CD4-positive, CD25-positive, alpha-beta regulatory T cell (primary cell): ENCODE measurements at regions not wholly inside any gene's neighbourhood (a gene's known extent, or its start where the extent isn't known, plus 50 kb on each side); places are given as distances from the start of the nearest gene placed in this dataset.

Source experiments
- ATAC-seq, 2 donors: fragments of 150-1000 bp; cut with Tn5 transposase; one replicate each; pipeline ENCODE4 v1.10.0; 2021; ENCODE audit warnings: low read depth in 2 of 2, moderate number of reproducible peaks in 2 of 2, moderate library complexity in 1 of 2
- DNase-seq, 3 donors: peaks; one replicate each; pipeline versions ENCODE4 v3.0.0 to v3.0.0-alpha.2; 2012 to 2022; ENCODE audit warnings: mixed read lengths in 1 of 3
- H3K27ac ChIP-seq: one replicate; pipeline ENCODE4 v1.7.0; 2013; ENCODE audit warnings: mild to moderate bottlenecking, low read length; ENCODE audit not compliant: insufficient read depth, poor library complexity, severe bottlenecking
- H3K27me3 ChIP-seq: one replicate; pipeline ENCODE4 v1.7.0; 2013; ENCODE audit warnings: low read length; ENCODE audit not compliant: control insufficient read depth, insufficient read depth
- H3K36me3 ChIP-seq: one replicate; pipeline ENCODE4 v1.7.0; 2013; ENCODE audit warnings: mild to moderate bottlenecking, low read length, moderate library complexity; ENCODE audit not compliant: control insufficient read depth, insufficient read depth
- H3K4me1 ChIP-seq: 2 replicates; pipeline ENCODE4 v1.7.0; 2013; ENCODE audit warnings: mild to moderate bottlenecking, low read length; ENCODE audit not compliant: insufficient read depth, control insufficient read depth, poor library complexity, severe bottlenecking
- H3K4me3 ChIP-seq: one replicate; pipeline ENCODE4 v1.7.0; 2013; ENCODE audit warnings: low read depth, mild to moderate bottlenecking, low read length, moderate library complexity
- H3K9me3 ChIP-seq, 2 experiments: 1 replicate in 1 of 2; 2 replicates in 1 of 2; pipeline ENCODE4 v1.7.0; 2013; ENCODE audit warnings: low read length in 2 of 2, mild to moderate bottlenecking in 1 of 2, moderate library complexity in 1 of 2; ENCODE audit not compliant: control insufficient read depth in 2 of 2
- H3K27ac Mint-ChIP-seq, 3 donors: one replicate each; pipeline ENCODE4 v1.8.0; 2020 to 2022; ENCODE audit warnings: mild to moderate bottlenecking in 3 of 3, mixed read lengths in 3 of 3, moderate library complexity in 2 of 3
- H3K27me3 Mint-ChIP-seq: one replicate; pipeline ENCODE4 v1.8.0; 2022; ENCODE audit warnings: mild to moderate bottlenecking, mixed read lengths
- H3K36me3 Mint-ChIP-seq: one replicate; pipeline ENCODE4 v1.8.0; 2020; ENCODE audit warnings: mixed read lengths
- H3K4me1 Mint-ChIP-seq, 4 donors: one replicate each; pipeline ENCODE4 v1.8.0; 2020 to 2022; ENCODE audit warnings: mixed read lengths in 4 of 4, mild to moderate bottlenecking in 1 of 4
- H3K4me3 Mint-ChIP-seq, 4 donors: one replicate each; pipeline ENCODE4 v1.8.0; 2020 to 2022; ENCODE audit warnings: mild to moderate bottlenecking in 4 of 4, mixed read lengths in 4 of 4, moderate library complexity in 3 of 4
- H3K9me3 Mint-ChIP-seq, 7 donors: one replicate each; pipeline ENCODE4 v1.8.0; 2020 to 2022; ENCODE audit warnings: mixed read lengths in 7 of 7, mild to moderate bottlenecking in 3 of 7, moderate library complexity in 2 of 7

- no peak for DNase-seq
- Mint-ChIP-seq H3K36me3 (no peaks in the 10 kb centered on the region), H3K9me3 (peaks cover 0 to 4% (median 0%) of the 10 kb centered on the region in 7 donors), H3K4me3 (no peak overlapping the region), H3K4me1 (no peaks in the 10 kb centered on the region), H3K27me3 (no peaks in the 10 kb centered on the region), H3K27ac (no peak overlapping the region)
- H3K4me3 ChIP-seq, result no peak overlapping the region
- H3K27me3 ChIP-seq, result no peaks in the 10 kb centered on the region
- H3K27ac ChIP-seq, result no peak overlapping the region
- no peaks in the 10 kb centered on the region for H3K9me3 ChIP-seq
- no peaks in the 10 kb centered on the region for H3K4me1 ChIP-seq
- no peak for ATAC-seq
- H3K36me3 ChIP-seq, result no peaks in the 10 kb centered on the region
These were observed 490.5 kb upstream of the SEMA6A start for GRCh38 chr5:117065161-117065560.

DNA sequence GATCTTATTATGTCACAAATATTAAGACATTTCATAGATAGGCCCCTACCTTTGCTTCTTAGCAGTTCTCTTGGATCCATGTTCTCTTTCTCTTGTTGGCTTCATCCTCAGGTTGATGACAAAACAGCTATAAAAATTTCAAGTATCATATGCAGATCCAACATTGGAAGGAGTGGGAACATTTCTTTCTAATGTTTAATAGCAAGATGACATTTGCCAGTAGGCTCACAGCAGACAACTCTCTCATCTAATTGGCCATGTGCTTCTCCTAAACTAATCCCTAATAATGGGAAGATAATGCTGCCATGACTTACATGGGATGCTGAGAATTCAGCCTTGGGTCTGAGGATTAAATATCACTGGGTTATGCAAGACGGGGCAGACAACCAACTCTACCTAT lies 485.5 kb upstream of the SEMA6A start:
- H3K36me3 Mint-ChIP-seq, result no peaks in the 10 kb centered on the region
- no peaks in the 10 kb centered on the region for H3K4me1 Mint-ChIP-seq
- H3K9me3 Mint-ChIP-seq, result peaks cover 0 to 2% (median 0%) of the 10 kb centered on the region in 7 donors
- H3K27ac Mint-ChIP-seq, result no peak overlapping the region
- ATAC-seq (no peak), DNase-seq (no peak)
- H3K27me3 ChIP-seq, result no peaks in the 10 kb centered on the region
- H3K4me3 Mint-ChIP-seq, result no peak overlapping the region
- no peaks in the 10 kb centered on the region for H3K9me3 ChIP-seq
- no peaks in the 10 kb centered on the region for H3K4me1 ChIP-seq
- no peak overlapping the region for H3K4me3 ChIP-seq
- H3K27ac ChIP-seq, result no peak overlapping the region
- no peaks in the 10 kb centered on the region for H3K36me3 ChIP-seq
- no peaks in the 10 kb centered on the region for H3K27me3 Mint-ChIP-seq

DNA sequence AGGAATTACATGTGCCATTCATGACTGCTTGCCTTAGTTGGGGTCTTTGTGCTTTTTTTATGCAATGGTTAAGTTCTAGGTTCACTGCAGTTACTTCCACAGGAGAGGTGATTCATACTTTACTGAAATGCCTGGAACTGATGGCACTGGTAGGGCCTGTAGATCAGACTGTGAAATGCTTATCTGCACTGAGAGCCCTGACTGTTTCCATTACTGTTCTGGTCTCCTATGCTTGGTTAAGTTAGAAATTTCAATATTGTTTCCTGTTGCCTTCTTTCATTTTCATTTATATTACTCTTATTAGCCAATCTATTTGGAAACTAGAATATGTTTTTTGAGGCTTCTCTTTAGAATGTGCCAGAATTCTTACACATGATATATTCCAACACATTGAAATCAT lies 484.1 kb upstream of the SEMA6A start:
- no peaks in the 10 kb centered on the region for H3K27me3 Mint-ChIP-seq
- no peaks in the 10 kb centered on the region for H3K4me1 Mint-ChIP-seq

DNA sequence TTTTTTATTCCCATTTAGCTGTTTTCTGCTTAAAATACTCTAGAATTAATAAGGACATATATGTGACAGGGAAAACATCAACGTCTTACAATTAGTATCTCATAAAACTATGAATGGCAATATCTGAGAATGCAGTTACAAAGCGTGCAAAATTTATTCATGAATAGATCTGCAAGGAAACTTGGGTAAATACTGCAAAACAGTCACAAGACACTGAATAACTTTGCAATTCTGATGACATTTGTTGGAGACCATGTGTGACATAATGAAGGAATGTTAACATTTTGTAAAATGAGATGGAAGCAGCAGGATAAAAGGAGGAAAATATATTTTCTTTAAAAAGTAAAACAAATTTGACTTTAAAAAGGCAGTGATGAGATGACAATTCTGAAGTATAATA lies 480.9 kb upstream of the SEMA6A start:
- H3K27me3 Mint-ChIP-seq, result no peaks in the 10 kb centered on the region
- Histone ChIP-seq H3K27ac (no peak overlapping the region), H3K4me3 (no peak overlapping the region), H3K4me1 (no peaks in the 10 kb centered on the region), H3K27me3 (no peaks in the 10 kb centered on the region), H3K36me3 (no peaks in the 10 kb centered on the region), H3K9me3 (no peaks in the 10 kb centered on the region)
- no peaks in the 10 kb centered on the region for H3K36me3 Mint-ChIP-seq
- DNase-seq, result no peak
- H3K4me1 Mint-ChIP-seq, result no peaks in the 10 kb centered on the region
- H3K9me3 Mint-ChIP-seq, result peaks cover 0 to 3% (median 0%) of the 10 kb centered on the region in 7 donors
- no peak overlapping the region for H3K27ac Mint-ChIP-seq
- no peak for ATAC-seq
- H3K4me3 Mint-ChIP-seq, result no peak overlapping the region

More for the DNA sequence above, 484.1 kb upstream of the SEMA6A start:
- Histone ChIP-seq H3K27ac (no peak overlapping the region), H3K27me3 (no peaks in the 10 kb centered on the region), H3K9me3 (no peaks in the 10 kb centered on the region), H3K36me3 (no peaks in the 10 kb centered on the region), H3K4me1 (no peaks in the 10 kb centered on the region), H3K4me3 (no peak overlapping the region)
- ATAC-seq, result no peak
- Mint-ChIP-seq H3K9me3 (peaks cover 0 to 2% (median 0%) of the 10 kb centered on the region in 7 donors), H3K27ac (no peak overlapping the region), H3K36me3 (no peaks in the 10 kb centered on the region), H3K4me3 (no peak overlapping the region)
- no peak for DNase-seq

- no peaks in the 10 kb centered on the region for H3K27me3 ChIP-seq
- H3K4me1 Mint-ChIP-seq, result no peaks in the 10 kb centered on the region
- no peaks in the 10 kb centered on the region for H3K36me3 Mint-ChIP-seq
- ATAC-seq (no peak), DNase-seq (no peak)
- no peaks in the 10 kb centered on the region for H3K4me1 ChIP-seq
- no peak overlapping the region for H3K4me3 Mint-ChIP-seq
- H3K36me3 ChIP-seq, result no peaks in the 10 kb centered on the region
- H3K9me3 Mint-ChIP-seq, result peaks cover 0 to 7% (median 0%) of the 10 kb centered on the region in 7 donors
- no peaks in the 10 kb centered on the region for H3K27me3 Mint-ChIP-seq
- H3K27ac ChIP-seq, result no peak overlapping the region
- H3K4me3 ChIP-seq, result no peak overlapping the region
- H3K9me3 ChIP-seq, result no peaks in the 10 kb centered on the region
- H3K27ac Mint-ChIP-seq, result no peak overlapping the region
These were observed 480.3 kb upstream of the SEMA6A start for GRCh38 chr5:117054911-117055310.

DNA sequence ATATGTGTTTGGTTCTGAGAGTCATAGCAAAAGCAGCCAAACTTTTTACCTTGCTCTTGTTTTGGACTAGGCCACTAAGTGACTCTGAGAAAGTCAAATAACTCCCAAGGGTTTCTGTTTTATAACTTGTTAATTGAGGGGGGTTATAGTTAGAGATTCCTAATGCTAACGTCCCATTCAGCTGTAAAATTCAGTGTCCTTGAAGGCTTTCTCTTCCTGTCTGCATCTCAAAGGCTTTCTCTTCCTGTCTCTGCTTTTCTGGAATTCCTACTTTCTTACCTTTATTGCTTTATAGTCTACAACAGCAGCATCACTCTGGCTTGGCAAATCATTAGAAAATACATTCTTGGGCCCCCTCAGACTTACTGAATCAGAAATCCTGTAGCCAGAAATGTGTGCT lies 479.5 kb upstream of the SEMA6A start:
- Histone ChIP-seq H3K36me3 (no peaks in the 10 kb centered on the region), H3K4me1 (no peaks in the 10 kb centered on the region), H3K9me3 (no peaks in the 10 kb centered on the region), H3K4me3 (no peak overlapping the region), H3K27me3 (no peaks in the 10 kb centered on the region), H3K27ac (no peak overlapping the region)
- DNase-seq (no peak), ATAC-seq (no peak)
- Mint-ChIP-seq H3K9me3 (peaks cover 0 to 7% (median 0%) of the 10 kb centered on the region in 7 donors), H3K27ac (no peak overlapping the region), H3K27me3 (no peaks in the 10 kb centered on the region), H3K4me3 (no peak overlapping the region), H3K36me3 (no peaks in the 10 kb centered on the region), H3K4me1 (no peaks in the 10 kb centered on the region)

DNA sequence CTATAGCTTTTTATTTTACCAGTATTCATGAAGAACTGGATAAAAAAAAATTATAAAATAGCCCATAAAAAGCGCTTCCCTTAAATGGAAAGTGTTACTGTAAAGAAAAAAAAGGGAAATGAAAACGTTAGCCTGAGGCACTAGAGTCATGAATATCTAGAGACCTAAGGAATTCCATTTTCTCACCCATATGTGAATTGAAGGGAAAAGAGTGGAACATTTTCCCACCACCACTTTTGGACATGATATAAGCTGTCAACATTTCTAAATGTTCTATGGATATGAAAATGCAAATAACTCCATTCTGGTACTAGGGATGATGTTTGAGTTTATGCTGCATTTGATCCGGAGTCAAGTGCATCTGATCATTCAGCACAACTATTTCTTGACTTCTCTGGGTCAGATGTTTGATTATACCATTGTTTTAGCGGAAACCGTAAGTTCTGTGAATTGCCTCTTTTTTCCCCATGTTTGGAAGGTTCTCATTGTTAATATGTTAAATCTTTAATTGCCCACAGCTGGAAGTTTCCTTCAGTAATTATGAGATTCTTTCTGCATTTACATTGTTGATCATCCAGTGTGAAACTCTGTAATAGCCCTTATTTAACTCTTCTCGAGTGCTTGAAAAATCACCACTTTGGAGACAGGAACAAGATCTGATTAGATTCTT lies 467.4 kb upstream of the SEMA6A start:
- ATAC-seq, result no peak
- Mint-ChIP-seq H3K4me1 (no peaks in the 10 kb centered on the region), H3K36me3 (no peaks in the 10 kb centered on the region), H3K27ac (no peak overlapping the region), H3K4me3 (no peak overlapping the region), H3K27me3 (no peaks in the 10 kb centered on the region), H3K9me3 (peaks cover 0 to 5% (median 2%) of the 10 kb centered on the region in 7 donors)
- no peak for DNase-seq
- Histone ChIP-seq H3K36me3 (no peaks in the 10 kb centered on the region), H3K4me3 (no peak overlapping the region), H3K4me1 (no peaks in the 10 kb centered on the region), H3K27ac (no peak overlapping the region), H3K27me3 (no peaks in the 10 kb centered on the region), H3K9me3 (no peaks in the 10 kb centered on the region)

- H3K4me1 Mint-ChIP-seq, result no peaks in the 10 kb centered on the region
- H3K4me3 Mint-ChIP-seq, result no peak overlapping the region
- no peak for ATAC-seq
- no peaks in the 10 kb centered on the region for H3K36me3 ChIP-seq
- H3K27ac Mint-ChIP-seq, result no peak overlapping the region
- no peaks in the 10 kb centered on the region for H3K36me3 Mint-ChIP-seq
- H3K9me3 ChIP-seq, result no peaks in the 10 kb centered on the region
- peaks cover 0 to 5% (median 4%) of the 10 kb centered on the region in 7 donors for H3K9me3 Mint-ChIP-seq
- no peaks in the 10 kb centered on the region for H3K4me1 ChIP-seq
- no peak for DNase-seq
- H3K27me3 ChIP-seq, result no peaks in the 10 kb centered on the region
- no peaks in the 10 kb centered on the region for H3K27me3 Mint-ChIP-seq
- H3K4me3 ChIP-seq, result no peak overlapping the region
- H3K27ac ChIP-seq, result no peak overlapping the region
These were observed 464.4 kb upstream of the SEMA6A start for GRCh38 chr5:117039035-117039434.
